RWPE2 (cell line): ENCODE measurements at regions not wholly inside any gene's neighbourhood (a gene's known extent, or its start where the extent isn't known, plus 50 kb on each side); places are given as distances from the start of the nearest gene placed in this dataset.

Experiments
- ATAC-seq: fragments of 200-7000 bp; cut with Tn5 transposase; 3 replicates; pipeline ENCODE4 v1.9.1; 2021; ENCODE audit warnings: low read depth
- DNase-seq: peaks from one replicate; pipeline ENCODE4 v3.0.0-alpha.2; 2020; ENCODE audit warnings: low spot score
- H3K27ac ChIP-seq: fragments of 450-650 bp; 2 replicates; pipeline ENCODE4 v1.5.1; 2017; ENCODE audit warnings: mild to moderate bottlenecking; ENCODE audit not compliant: poor library complexity, severe bottlenecking
- H3K27me3 ChIP-seq: fragments of 250-450 bp; sonication (Bioruptor Pico); 2 replicates; pipeline ENCODE4 v1.5.1; 2021; ENCODE audit warnings: mild to moderate bottlenecking, moderate library complexity; ENCODE audit not compliant: insufficient read depth, poor library complexity, severe bottlenecking
- H3K36me3 ChIP-seq: fragments of 250-450 bp; sonication (Bioruptor Pico); 2 replicates; pipeline ENCODE4 v1.5.1; 2020; ENCODE audit warnings: low read depth, mild to moderate bottlenecking, moderate library complexity
- H3K4me1 ChIP-seq: fragments of 250-450 bp; sonication (Bioruptor Pico); 2 replicates; pipeline ENCODE4 v1.5.1; 2021; ENCODE audit warnings: mild to moderate bottlenecking, moderate library complexity; ENCODE audit not compliant: insufficient read depth, poor library complexity, severe bottlenecking
- H3K4me3 ChIP-seq: fragments of 250-450 bp; sonication (Bioruptor Pico); 2 replicates; pipeline ENCODE4 v1.5.1; 2021; ENCODE audit warnings: mild to moderate bottlenecking, moderate library complexity; ENCODE audit not compliant: severe bottlenecking
- H3K9me3 ChIP-seq: fragments of 250-450 bp; sonication (Bioruptor Pico); 2 replicates; pipeline ENCODE4 v1.5.1; 2021; ENCODE audit warnings: mild to moderate bottlenecking, moderate library complexity; ENCODE audit not compliant: severe bottlenecking
- CTCF ChIP-seq: fragments of 450-650 bp; IDR thresholded peaks from one replicate; pipeline ENCODE4 v1.5.1; 2017; ENCODE audit warnings: mild to moderate bottlenecking, moderate library complexity; ENCODE audit not compliant: poor library complexity, severe bottlenecking

GRCh38 chr18:29960539-29960938 lies 1082.0 kb downstream of the DSC3 start:
- Histone ChIP-seq H3K9me3 (no peaks in the 10 kb centered on the region), H3K27me3 (no peaks in the 10 kb centered on the region), H3K4me3 (no peak overlapping the region), H3K27ac (no peak overlapping the region), H3K36me3 (no peaks in the 10 kb centered on the region), H3K4me1 (no peaks in the 10 kb centered on the region)
- DNase-seq = no peak
- ATAC-seq = no peak
- TF ChIP-seq CTCF = no peak

GRCh38 chr18:29930231-29930630 lies 1112.3 kb downstream of the DSC3 start:
- Histone ChIP-seq H3K27me3 (no peaks in the 10 kb centered on the region), H3K36me3 (no peaks in the 10 kb centered on the region), H3K4me3 (no peak overlapping the region), H3K9me3 (no peaks in the 10 kb centered on the region), H3K4me1 (no peaks in the 10 kb centered on the region), H3K27ac (no peak overlapping the region)
- DNase-seq (no peak), ATAC-seq (no peak)
- no peak for TF ChIP-seq CTCF

- no peaks in the 10 kb centered on the region for H3K9me3 ChIP-seq
- no peak for TF ChIP-seq CTCF
- no peaks in the 10 kb centered on the region for H3K36me3 ChIP-seq
- ATAC-seq = no peak
- DNase-seq = no peak
- H3K4me3 ChIP-seq = no peak overlapping the region
- H3K4me1 ChIP-seq = no peaks in the 10 kb centered on the region
- H3K27me3 ChIP-seq = no peaks in the 10 kb centered on the region
- H3K27ac ChIP-seq = no peak overlapping the region
Observed at GRCh38 chr18:29928081-29928480, 1114.5 kb downstream of the DSC3 start.

GRCh38 chr18:29925566-29925965 lies 1117.0 kb downstream of the DSC3 start:
- DNase-seq = no peak
- Histone ChIP-seq H3K27ac (no peak overlapping the region), H3K4me1 (no peaks in the 10 kb centered on the region), H3K4me3 (no peak overlapping the region), H3K27me3 (no peaks in the 10 kb centered on the region), H3K36me3 (no peaks in the 10 kb centered on the region), H3K9me3 (no peaks in the 10 kb centered on the region)
- no peak for ATAC-seq
- TF ChIP-seq CTCF = no peak

- no peak for TF ChIP-seq CTCF
- no peaks in the 10 kb centered on the region for H3K4me1 ChIP-seq
- H3K27me3 ChIP-seq = no peaks in the 10 kb centered on the region
- ATAC-seq = no peak
- no peak for DNase-seq
- no peak overlapping the region for H3K27ac ChIP-seq
- H3K36me3 ChIP-seq = no peaks in the 10 kb centered on the region
- H3K9me3 ChIP-seq = no peaks in the 10 kb centered on the region
- no peak overlapping the region for H3K4me3 ChIP-seq
Observed at GRCh38 chr18:29912351-29912750, 1130.2 kb downstream of the DSC3 start.
